K562 (cell line): ENCODE measurements at regions not wholly inside any gene's neighbourhood (a gene's known extent, or its start where the extent isn't known, plus 50 kb on each side); places are given as distances from the start of the nearest gene placed in this dataset.

ENCODE experiments used
- ATAC-seq: fragments of 200-7000 bp; cut with Tn5 transposase; 3 replicates; pipeline ENCODE4 v1.9.1; 2020; ENCODE audit warnings: moderate library complexity
- BruUV-seq: library from RNA; stranded (reverse); fragments of 400-500 nt; replicated peaks from 2 replicates; lab custom pipeline; 2021; lab: Mats Ljungman, UMichigan
- CTCF ChIA-PET: fragments of 300-600 bp; formaldehyde crosslinking; extraction: SDS; loops from one replicate; lab custom pipeline; 2021; ENCODE audit warnings: low intra/inter-chr PET ratio; lab: Yijun Ruan, JAX
- POLR2A ChIA-PET: fragments of 300-600, 350-650 bp; sonication (Branson Sonifier 250); formaldehyde crosslinking; extraction: SDS; loops from one replicate; lab custom pipeline; 2021; ENCODE audit warnings: antibody characterized with exemption, inconsistent platforms; lab: Yijun Ruan, JAX
- DNase-seq, 4 experiments: peaks; one replicate each; pipeline versions ENCODE4 v3.0.0 to v3.0.0-alpha.2; 2011 to 2018; ENCODE audit warnings: low spot score in 3 of 4, mixed read lengths in 3 of 4; ENCODE audit errors: extremely low read depth in 1 of 4
- FAIRE-seq: peaks from 2 replicates; lab custom pipeline; 2011; peaks lifted over from hg19 to GRCh38; lab: Jason Lieb, UNC
- H2AFZ ChIP-seq: 2 replicates; pipeline ENCODE4 v1.6.0; 2011; ENCODE audit warnings: low read depth, low read length, control low read depth, inconsistent platforms
- H3K27ac ChIP-seq: fragments of 200-600 bp; 3 replicates; pipeline ENCODE4 v1.8.0; 2011; ENCODE audit warnings: low read depth, mild to moderate bottlenecking, control low read depth, inconsistent platforms, low read length, moderate library complexity, mixed read lengths; ENCODE audit errors: extremely low read depth
- H3K27me3 ChIP-seq, 2 experiments: fragments of 300-600 bp in 1 of 2; 2 replicates in 1 of 2; 3 replicates in 1 of 2; pipeline versions ENCODE4 v1.6.0 to v1.8.0; 2011; ENCODE audit warnings: inconsistent platforms in 2 of 2, low read length in 2 of 2, mild to moderate bottlenecking in 1 of 2, mixed read lengths in 1 of 2, moderate library complexity in 1 of 2; ENCODE audit not compliant: control insufficient read depth in 2 of 2, insufficient read depth in 2 of 2
- H3K36me3 ChIP-seq: fragments of 300-600 bp; 3 replicates; pipeline ENCODE4 v1.8.0; 2011; ENCODE audit warnings: mild to moderate bottlenecking, low read length, inconsistent platforms; ENCODE audit not compliant: control insufficient read depth, insufficient read depth
- H3K4me1 ChIP-seq, 2 experiments: fragments of 200-600 bp in 1 of 2; replicated peaks in 1 of 2; 2 replicates in 1 of 2; 3 replicates in 1 of 2; pipeline versions ENCODE4 v1.5.1 to v1.8.0; 2011; ENCODE audit warnings: inconsistent platforms in 2 of 2, low read length in 2 of 2, mild to moderate bottlenecking in 1 of 2, mixed read lengths in 1 of 2, moderate library complexity in 1 of 2; ENCODE audit not compliant: control insufficient read depth in 2 of 2, insufficient read depth in 2 of 2
- H3K4me2 ChIP-seq: 2 replicates; pipeline ENCODE4 v1.6.1; 2011; ENCODE audit warnings: low read length, control low read depth, inconsistent platforms, mixed read lengths; ENCODE audit not compliant: insufficient read depth
- H3K4me3 ChIP-seq: fragments of 200-600 bp; sonication (generic), shearing (Covaris generic); 2 replicates; pipeline ENCODE4 v1.5.1; 2016; ENCODE audit warnings: control low read depth, inconsistent platforms
- H3K79me2 ChIP-seq: fragments of 200-600 bp; 3 replicates; pipeline ENCODE4 v1.8.0; 2011; ENCODE audit warnings: low read length, inconsistent platforms; ENCODE audit not compliant: control insufficient read depth, insufficient read depth
- H3K9ac ChIP-seq, 2 experiments: 2 replicates each; pipeline versions ENCODE4 v1.6.0 to v1.6.1; 2011; ENCODE audit warnings: low read depth in 2 of 2, low read length in 2 of 2, control low read depth in 1 of 2, inconsistent platforms in 1 of 2, mild to moderate bottlenecking in 1 of 2, mixed read lengths in 1 of 2; ENCODE audit not compliant: insufficient read depth in 1 of 2
- H3K9me1 ChIP-seq: one replicate; pipeline ENCODE4 v1.6.0; 2011; ENCODE audit warnings: inconsistent platforms, mild to moderate bottlenecking, low read length, moderate library complexity; ENCODE audit not compliant: control insufficient read depth, insufficient read depth
- H3K9me3 ChIP-seq: replicated peaks from 2 replicates; pipeline ENCODE4 v1.5.1; 2011; ENCODE audit warnings: low read depth, low read length, inconsistent platforms; ENCODE audit not compliant: control insufficient read depth, insufficient read depth
- H4K20me1 ChIP-seq: replicated peaks from 2 replicates; pipeline ENCODE4 v1.6.1; 2011; ENCODE audit warnings: low read length, inconsistent platforms, mixed read lengths; ENCODE audit not compliant: control insufficient read depth, insufficient read depth
- C11orf30 ChIP-seq: fragments of 450-650 bp; IDR thresholded peaks from 2 replicates; pipeline ENCODE4 v1.6.1; 2016; ENCODE audit warnings: low read depth, mild to moderate bottlenecking
- HMG20A ChIP-seq: fragments of 450-650 bp; formaldehyde crosslinking; conservative IDR thresholded peaks from 2 replicates; pipeline ENCODE4 v1.4.0; 2020; ENCODE audit warnings: mild to moderate bottlenecking, mixed read lengths
- IRF2 ChIP-seq: sonication (generic); formaldehyde crosslinking; IDR thresholded peaks from 2 replicates; pipeline ENCODE4 v1.8.1; 2022; ENCODE audit warnings: mild to moderate bottlenecking, missing genetic modification reagents
- MNT ChIP-seq, 2 experiments: fragments of 450-650 bp; conservative IDR thresholded peaks; 2 replicates each; pipeline ENCODE4 v1.6.1; 2017; ENCODE audit warnings: mild to moderate bottlenecking in 2 of 2, moderate library complexity in 2 of 2
- POLR2H ChIP-seq: IDR thresholded peaks from 2 replicates; pipeline ENCODE4 v1.6.1; 2016; ENCODE audit warnings: missing genetic modification characterization, low read depth, mild to moderate bottlenecking, control low read depth, missing compliant biosample characterization, moderate library complexity
- RREB1 ChIP-seq: fragments of 250-450 bp; sonication (Bioruptor Pico); IDR thresholded peaks from 2 replicates; pipeline ENCODE4 v1.4.0; 2020
- RUNX1 ChIP-seq: sonication (generic); IDR thresholded peaks from 2 replicates; pipeline ENCODE4 v1.6.1; 2016; ENCODE audit warnings: antibody characterized with exemption, low read depth
- ZC3H4 ChIP-seq: sonication (generic); formaldehyde crosslinking; IDR thresholded peaks from 2 replicates; pipeline ENCODE4 v1.9.0; 2021; ENCODE audit warnings: missing genetic modification reagents, borderline replicate concordance
- ZNF174 ChIP-seq: fragments of 250-450 bp; sonication (Bioruptor Pico); IDR thresholded peaks from 2 replicates; pipeline ENCODE4 v1.4.0; 2020; ENCODE audit warnings: mild to moderate bottlenecking
- ZNF324 ChIP-seq: fragments of 250-450 bp; sonication (Bioruptor Pico); IDR thresholded peaks from 2 replicates; pipeline ENCODE4 v1.4.0; 2020; ENCODE audit warnings: mild to moderate bottlenecking
- ZNF41 ChIP-seq: fragments of 250-450 bp; sonication (Bioruptor Pico); conservative IDR thresholded peaks from 2 replicates; pipeline ENCODE4 v1.4.0; 2020; ENCODE audit warnings: mild to moderate bottlenecking
- ZNF445 ChIP-seq: fragments of 250-450 bp; sonication (Bioruptor Pico); IDR thresholded peaks from 2 replicates; pipeline ENCODE4 v1.4.0; 2020; ENCODE audit warnings: low read depth, mild to moderate bottlenecking, moderate library complexity
- ZNF766 ChIP-seq: fragments of 200-800 bp; sonication (Bioruptor generic); conservative IDR thresholded peaks from 2 replicates; pipeline ENCODE4 v1.6.1; 2016; ENCODE audit warnings: missing genetic modification characterization, missing compliant biosample characterization
- WGBS: fragments of 100-300 bp; shearing (Covaris generic); methylation state at CpG from one replicate; pipeline ENCODE4 v1.1.6; 2016; ENCODE audit warnings: low coverage, mixed read lengths; ENCODE audit not compliant: insufficient coverage; ENCODE audit errors: missing lambda C conversion rate; 5-methylcytosine and 5-hydroxymethylcytosine counted together
- in situ Hi-C: fragments of 300-500 bp; cut with MboI; formaldehyde crosslinking; loops from 4 replicates; pipeline ENCODE4 v1.15.0; 2018; ENCODE audit warnings: inconsistent platforms, mixed read lengths
- intact Hi-C: fragments of 100-400 bp; cut with micrococcal nuclease; formaldehyde crosslinking; loops from 2 replicates; pipeline ENCODE4 v1.14.2; 2022
- TF ChIP-seq, protein P1 (sequence below): fragments of 450-650 bp; IDR thresholded peaks from 2 replicates; pipeline ENCODE4 v1.6.1; 2018; ENCODE audit warnings: mild to moderate bottlenecking, low read depth; ENCODE audit not compliant: partially characterized antibody

GRCh38 chr22:22082229-22082835 lies 99.7 kb upstream of the TOP3B start:
- no TSS peak for BruUV-seq
- WGBS = 3% methylated on average over 1 of the region's 1 CpG
- Histone ChIP-seq H3K27ac (no peak overlapping the region), H3K9me3 (no peaks in the 10 kb centered on the region), H3K79me2 (no peaks in the 10 kb centered on the region), H3K9ac (no peak overlapping the region), H4K20me1 (peaks cover 22% of the 10 kb centered on the region), H3K27me3 (peaks cover 47 to 51% of the 10 kb centered on the region in 2 experiments), H3K9me1 (no peaks in the 10 kb centered on the region), H3K4me3 (no peak overlapping the region), H3K4me1 (no peaks in the 10 kb centered on the region), H3K36me3 (no peaks in the 10 kb centered on the region), H2AFZ (no peak overlapping the region), H3K4me2 (no peak overlapping the region)
- intact Hi-C loops = loop anchor here (10.0 kb wide), 1 partner anchor 58 kb away; no protein-coding TSS in a partner anchor
- DNase-seq = no peak
- ATAC-seq = no peak
- CTCF ChIA-PET = no interaction called here
- in situ Hi-C loops = no loop called here
- POLR2A ChIA-PET = interaction anchor here (0.7 to 10.8 kb wide), 11 partner anchors 10 to 113 kb away, joined by 3 to 121 read pairs (median 4); partner anchors contain the start of gene TOP3B
- FAIRE-seq = no peak
- TF ChIP-seq ZNF174 (0 out of 2 replicates have a peak, but pooled peaks have one; percentile 24), ZC3H4 (CRISPR knock-in tag) (no peak), ZNF445 (CRISPR knock-in tag) (no peak), RREB1 (CRISPR knock-in tag) (no peak), RUNX1 (no peak), ZNF324 (CRISPR knock-in tag) (no peak), HMG20A (CRISPR knock-in tag) (0 out of 2 replicates have a peak, but pooled peaks have one; percentile 54), ZNF766 (CRISPR knock-in tag) (no peak), POLR2H (tag) (no peak), MNT (conservative IDR thresholded peaks at IDR 0.05) (0 out of 4 replicates have a peak, but pooled peaks of 1 of the 2 experiments have one; percentile 12), ZNF41 (CRISPR knock-in tag) (no peak), C11orf30 (peak; percentile 65; the same call in 1 of the 2 replicates), IRF2 (CRISPR knock-in tag) (no peak)
- TF ChIP-seq, protein P1, sequence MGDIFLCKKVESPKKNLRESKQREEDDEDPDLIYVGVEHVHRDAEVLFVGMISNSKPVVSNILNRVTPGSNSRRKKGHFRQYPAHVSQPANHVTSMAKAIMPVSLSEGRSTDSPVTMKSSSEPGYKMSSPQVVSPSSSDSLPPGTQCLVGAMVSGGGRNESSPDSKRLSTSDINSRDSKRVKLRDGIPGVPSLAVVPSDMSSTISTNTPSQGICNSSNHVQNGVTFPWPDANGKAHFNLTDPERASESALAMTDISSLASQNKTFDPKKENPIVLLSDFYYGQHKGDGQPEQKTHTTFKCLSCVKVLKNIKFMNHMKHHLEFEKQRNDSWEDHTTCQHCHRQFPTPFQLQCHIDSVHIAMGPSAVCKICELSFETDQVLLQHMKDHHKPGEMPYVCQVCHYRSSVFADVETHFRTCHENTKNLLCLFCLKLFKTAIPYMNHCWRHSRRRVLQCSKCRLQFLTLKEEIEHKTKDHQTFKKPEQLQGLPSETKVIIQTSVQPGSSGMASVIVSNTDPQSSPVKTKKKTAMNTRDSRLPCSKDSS = no peak
